ENCODE measurements at regions not wholly inside any gene's neighbourhood (a gene's known extent, or its start where the extent isn't known, plus 50 kb on each side); places are given as distances from the start of the nearest gene placed in this dataset.

DNA sequence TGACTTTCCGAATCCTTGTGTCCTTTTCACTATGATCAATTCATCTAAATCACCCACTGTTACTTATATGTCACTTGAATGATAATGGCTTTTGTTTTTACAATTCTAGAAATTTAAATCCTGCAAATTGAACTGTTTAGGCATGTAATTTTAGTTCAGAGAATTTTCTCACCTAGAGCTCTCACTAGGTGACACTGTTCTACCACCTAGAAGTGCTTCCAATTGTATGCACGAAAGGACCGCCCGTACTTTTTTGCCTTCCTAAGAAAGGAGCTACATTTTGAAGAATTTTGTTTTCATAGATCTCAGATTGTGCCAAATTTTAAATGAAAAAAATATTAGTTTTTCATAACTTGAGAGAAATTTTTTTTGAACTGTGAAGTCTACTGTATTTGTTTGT, 481.6 kb upstream of the FSTL5 start:
- no peak overlapping the region for H2AFZ ChIP-seq (ENCODE audit: low read length)
- no peaks in the 10 kb centered on the region for H4K20me1 ChIP-seq (ENCODE audit: insufficient read depth, low read depth, low read length)
- peaks cover 3% of the 10 kb centered on the region; the same call in 1 of the 2 replicates for H3K9me3 ChIP-seq (ENCODE audit: low read length)
- no peak overlapping the region for H3K9ac ChIP-seq (ENCODE audit: low read length)
- no peaks in the 10 kb centered on the region for H3K27me3 ChIP-seq (ENCODE audit: low read length)
- no peak overlapping the region for H3K27ac ChIP-seq (ENCODE audit: low read length)
- DNase-seq = no peak
- H3K79me2 ChIP-seq (ENCODE audit: low read length) = no peaks in the 10 kb centered on the region
- H3K4me3 ChIP-seq (ENCODE audit: low read length) = no peak overlapping the region
- H3K36me3 ChIP-seq (ENCODE audit: insufficient read depth, low read length) = no peaks in the 10 kb centered on the region
- no peaks in the 10 kb centered on the region for H3K4me1 ChIP-seq (ENCODE audit: low read length)
- H3K9me2 ChIP-seq (replicated peaks; ENCODE audit: insufficient read depth, low read length) = no peaks in the 10 kb centered on the region
- H3K4me2 ChIP-seq (ENCODE audit: low read depth, low read length, poor library complexity, severe bottlenecking) = no peak overlapping the region

DNA sequence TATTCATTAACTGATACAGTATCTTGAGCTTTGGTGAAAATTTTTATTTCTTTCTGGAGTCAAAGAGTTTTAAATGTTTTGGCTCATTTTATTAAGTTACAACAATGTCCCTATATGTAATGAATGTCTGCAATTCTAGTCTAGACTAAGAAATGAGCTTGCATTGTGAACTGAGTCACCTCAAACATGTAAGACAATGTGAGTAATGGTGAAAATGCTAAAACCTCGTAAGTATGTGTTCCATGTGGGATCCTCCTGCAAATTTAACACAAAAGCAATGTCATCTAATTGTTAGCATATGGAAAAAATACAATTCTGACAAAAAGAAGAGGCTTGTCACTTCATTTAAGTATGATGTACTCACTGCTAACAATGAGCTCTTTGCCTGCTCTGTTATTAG, 480.5 kb upstream of the FSTL5 start:
- H3K79me2 ChIP-seq (ENCODE audit: low read length) = no peaks in the 10 kb centered on the region
- no peaks in the 10 kb centered on the region for H4K20me1 ChIP-seq (ENCODE audit: insufficient read depth, low read depth, low read length)
- no peak overlapping the region for H3K4me3 ChIP-seq (ENCODE audit: low read length)
- H3K27ac ChIP-seq (ENCODE audit: low read length) = no peak overlapping the region
- no peaks in the 10 kb centered on the region for H3K9me2 ChIP-seq (replicated peaks; ENCODE audit: insufficient read depth, low read length)
- no peak overlapping the region for H2AFZ ChIP-seq (ENCODE audit: low read length)
- H3K4me2 ChIP-seq (ENCODE audit: low read depth, low read length, poor library complexity, severe bottlenecking) = no peak overlapping the region
- no peaks in the 10 kb centered on the region for H3K4me1 ChIP-seq (ENCODE audit: low read length)
- H3K27me3 ChIP-seq (ENCODE audit: low read length) = peaks cover 2% of the 10 kb centered on the region; the same call in 1 of the 2 replicates
- no peak for DNase-seq
- H3K9ac ChIP-seq (ENCODE audit: low read length) = no peak overlapping the region
- H3K36me3 ChIP-seq (ENCODE audit: insufficient read depth, low read length) = no peaks in the 10 kb centered on the region
- H3K9me3 ChIP-seq (ENCODE audit: low read length) = peaks cover 3% of the 10 kb centered on the region; the same call in 1 of the 2 replicates

DNA sequence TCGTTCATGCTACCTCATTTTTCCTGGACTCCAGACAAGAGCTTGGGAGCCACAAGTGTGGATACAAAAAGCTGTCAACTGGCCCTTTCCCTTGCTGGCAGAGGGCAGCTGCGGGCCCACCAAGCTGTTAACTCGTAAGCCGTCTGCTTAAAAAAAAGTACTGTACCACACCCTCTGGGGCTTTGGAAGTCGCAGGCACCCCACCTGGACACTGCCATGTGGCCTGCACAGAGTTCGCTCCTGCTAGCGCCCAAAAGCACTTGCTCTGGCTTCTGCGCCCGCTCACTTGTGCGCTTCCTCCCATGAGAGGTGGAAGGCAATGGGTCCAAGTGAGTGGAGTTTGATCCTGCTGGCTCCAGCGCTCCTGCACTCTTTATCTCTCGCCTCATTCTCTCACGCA, 476.4 kb upstream of the FSTL5 start:
- no peaks in the 10 kb centered on the region for H3K9me2 ChIP-seq (replicated peaks; ENCODE audit: insufficient read depth, low read length)
- no peak for DNase-seq

DNA sequence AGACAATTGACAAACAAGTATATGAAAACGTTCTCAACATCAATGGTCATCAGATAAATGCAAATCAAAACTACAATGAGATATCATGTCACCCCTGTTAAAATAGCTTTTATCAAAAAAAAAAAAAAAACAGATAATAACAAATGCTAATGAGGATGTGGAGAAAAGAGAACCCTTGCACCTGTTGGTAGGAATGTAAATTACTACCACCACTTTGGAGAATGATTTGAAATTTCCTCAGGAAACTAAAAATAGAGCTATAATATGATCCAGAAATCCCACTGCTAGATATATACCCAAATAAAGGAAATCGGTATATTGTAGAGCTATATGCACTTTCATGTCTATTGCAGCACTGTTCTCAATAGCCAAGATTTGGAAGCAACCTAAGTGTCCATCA, 470.6 kb upstream of the FSTL5 start:
- H3K36me3 ChIP-seq (ENCODE audit: insufficient read depth, low read length) = no peaks in the 10 kb centered on the region
- DNase-seq = no peak
- H4K20me1 ChIP-seq (ENCODE audit: insufficient read depth, low read depth, low read length) = no peaks in the 10 kb centered on the region
- no peaks in the 10 kb centered on the region for H3K9me2 ChIP-seq (replicated peaks; ENCODE audit: insufficient read depth, low read length)
- H3K79me2 ChIP-seq (ENCODE audit: low read length) = no peaks in the 10 kb centered on the region
- H3K27ac ChIP-seq (ENCODE audit: low read length) = no peak overlapping the region
- H3K9ac ChIP-seq (ENCODE audit: low read length) = no peak overlapping the region
- no peaks in the 10 kb centered on the region for H3K4me1 ChIP-seq (ENCODE audit: low read length)
- H3K9me3 ChIP-seq (ENCODE audit: low read length) = peaks cover 3% of the 10 kb centered on the region; the same call in 1 of the 2 replicates
- no peak overlapping the region for H3K4me3 ChIP-seq (ENCODE audit: low read length)
- no peak overlapping the region for H3K4me2 ChIP-seq (ENCODE audit: low read depth, low read length, poor library complexity, severe bottlenecking)
- no peak overlapping the region for H2AFZ ChIP-seq (ENCODE audit: low read length)
- no peaks in the 10 kb centered on the region for H3K27me3 ChIP-seq (ENCODE audit: low read length)

More for the DNA sequence above, 476.4 kb upstream of the FSTL5 start:
- Histone ChIP-seq H2AFZ (ENCODE audit: low read length) (no peak overlapping the region), H3K9ac (ENCODE audit: low read length) (no peak overlapping the region), H4K20me1 (ENCODE audit: insufficient read depth, low read depth, low read length) (no peaks in the 10 kb centered on the region), H3K36me3 (ENCODE audit: insufficient read depth, low read length) (no peaks in the 10 kb centered on the region), H3K79me2 (ENCODE audit: low read length) (no peaks in the 10 kb centered on the region), H3K27ac (ENCODE audit: low read length) (no peak overlapping the region), H3K9me3 (ENCODE audit: low read length) (peaks cover 3% of the 10 kb centered on the region; the same call in 1 of the 2 replicates), H3K27me3 (ENCODE audit: low read length) (peaks cover 2% of the 10 kb centered on the region; the same call in 1 of the 2 replicates), H3K4me1 (ENCODE audit: low read length) (no peaks in the 10 kb centered on the region), H3K4me2 (ENCODE audit: low read depth, low read length, poor library complexity, severe bottlenecking) (no peak overlapping the region), H3K4me3 (ENCODE audit: low read length) (no peak overlapping the region)

DNA sequence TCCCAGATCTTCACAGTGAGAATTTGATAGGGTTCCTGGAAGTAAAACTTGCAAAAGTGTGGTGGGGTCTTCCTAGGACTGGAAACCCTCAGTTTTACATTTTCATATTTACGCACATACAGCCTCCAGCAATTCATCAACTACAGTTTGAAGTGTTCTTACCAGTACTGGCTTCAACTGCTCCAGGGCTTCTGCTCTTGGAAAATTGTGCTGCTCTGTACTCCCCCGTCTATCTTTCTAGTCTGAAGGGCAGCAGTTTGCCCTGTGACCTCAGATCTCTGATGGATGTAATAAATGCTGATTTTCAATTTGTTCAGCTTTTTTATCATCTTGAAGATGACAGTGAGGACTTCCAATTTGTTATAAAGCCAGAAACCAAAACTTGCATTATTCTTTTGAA, 458.9 kb upstream of the FSTL5 start:
- DNase-seq = no peak
- H3K36me3 ChIP-seq (ENCODE audit: insufficient read depth, low read length) = no peaks in the 10 kb centered on the region
- H3K27me3 ChIP-seq (ENCODE audit: low read length) = no peaks in the 10 kb centered on the region
- no peaks in the 10 kb centered on the region for H3K9me2 ChIP-seq (replicated peaks; ENCODE audit: insufficient read depth, low read length)
- H3K4me2 ChIP-seq (ENCODE audit: low read depth, low read length, poor library complexity, severe bottlenecking) = no peak overlapping the region
- no peaks in the 10 kb centered on the region for H3K79me2 ChIP-seq (ENCODE audit: low read length)
- no peaks in the 10 kb centered on the region for H4K20me1 ChIP-seq (ENCODE audit: insufficient read depth, low read depth, low read length)
- no peak overlapping the region for H3K4me3 ChIP-seq (ENCODE audit: low read length)
- no peak overlapping the region for H3K27ac ChIP-seq (ENCODE audit: low read length)
- peaks cover 5% of the 10 kb centered on the region; the same call in 1 of the 2 replicates for H3K9me3 ChIP-seq (ENCODE audit: low read length)
- no peak overlapping the region for H2AFZ ChIP-seq (ENCODE audit: low read length)
- no peaks in the 10 kb centered on the region for H3K4me1 ChIP-seq (ENCODE audit: low read length)
- H3K9ac ChIP-seq (ENCODE audit: low read length) = no peak overlapping the region

DNA sequence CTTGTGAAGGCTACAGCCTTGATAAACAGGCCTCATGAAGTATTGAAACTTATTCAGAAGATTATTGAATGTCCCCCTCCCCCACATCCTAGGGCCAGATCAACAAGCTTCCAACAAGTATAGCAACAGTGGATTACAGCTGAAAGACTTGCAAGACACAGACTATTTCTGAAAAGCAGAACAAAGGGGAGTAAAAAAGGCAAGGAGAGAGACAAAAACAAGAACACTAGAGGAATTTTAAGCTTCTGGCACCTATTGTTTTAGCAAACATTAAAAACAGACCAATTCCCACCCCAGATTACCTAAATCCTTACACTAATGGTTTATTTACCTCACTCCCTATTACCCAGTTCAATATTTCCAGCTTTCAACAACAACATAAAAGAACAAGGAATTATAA, 446.3 kb upstream of the FSTL5 start:
- Histone ChIP-seq H3K9me2 (replicated peaks; ENCODE audit: insufficient read depth, low read length) (no peaks in the 10 kb centered on the region), H3K9me3 (ENCODE audit: low read length) (peaks cover 25% of the 10 kb centered on the region), H3K4me3 (ENCODE audit: low read length) (no peak overlapping the region), H3K27ac (ENCODE audit: low read length) (no peak overlapping the region), H3K79me2 (ENCODE audit: low read length) (no peaks in the 10 kb centered on the region), H3K36me3 (ENCODE audit: insufficient read depth, low read length) (no peaks in the 10 kb centered on the region), H2AFZ (ENCODE audit: low read length) (no peak overlapping the region), H4K20me1 (ENCODE audit: insufficient read depth, low read depth, low read length) (no peaks in the 10 kb centered on the region), H3K4me1 (ENCODE audit: low read length) (no peaks in the 10 kb centered on the region), H3K27me3 (ENCODE audit: low read length) (no peaks in the 10 kb centered on the region), H3K4me2 (ENCODE audit: low read depth, low read length, poor library complexity, severe bottlenecking) (no peak overlapping the region), H3K9ac (ENCODE audit: low read length) (no peak overlapping the region)
- DNase-seq = no peak

DNA sequence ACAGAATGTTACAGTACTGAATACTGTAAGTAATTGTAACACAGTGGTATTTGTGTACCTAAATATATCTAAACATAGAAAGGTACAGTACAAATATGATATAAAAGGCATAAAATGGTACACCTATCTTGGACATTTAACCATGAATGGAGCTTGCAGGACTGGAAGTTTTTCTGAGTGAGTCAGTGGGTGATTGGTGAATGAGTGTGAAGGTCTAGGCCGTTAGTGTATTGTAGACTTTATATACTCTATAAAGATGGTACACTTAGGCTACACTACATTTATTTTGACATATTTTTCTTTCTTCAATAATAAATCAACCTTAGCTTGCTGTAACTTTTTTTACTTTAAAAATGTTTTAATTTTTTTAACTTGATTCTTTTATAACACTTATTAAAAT, 422.5 kb upstream of the FSTL5 start:
- Histone ChIP-seq H3K9me2 (replicated peaks; ENCODE audit: insufficient read depth, low read length) (no peaks in the 10 kb centered on the region), H3K79me2 (ENCODE audit: low read length) (no peaks in the 10 kb centered on the region), H3K4me3 (ENCODE audit: low read length) (no peak overlapping the region), H3K4me1 (ENCODE audit: low read length) (no peaks in the 10 kb centered on the region), H3K9ac (ENCODE audit: low read length) (no peak overlapping the region), H3K9me3 (ENCODE audit: low read length) (peaks cover 15% of the 10 kb centered on the region), H3K27ac (ENCODE audit: low read length) (no peak overlapping the region), H3K4me2 (ENCODE audit: low read depth, low read length, poor library complexity, severe bottlenecking) (no peak overlapping the region), H4K20me1 (ENCODE audit: insufficient read depth, low read depth, low read length) (no peaks in the 10 kb centered on the region), H2AFZ (ENCODE audit: low read length) (no peak overlapping the region), H3K27me3 (ENCODE audit: low read length) (no peaks in the 10 kb centered on the region), H3K36me3 (ENCODE audit: insufficient read depth, low read length) (no peaks in the 10 kb centered on the region)
- DNase-seq = no peak

DNA sequence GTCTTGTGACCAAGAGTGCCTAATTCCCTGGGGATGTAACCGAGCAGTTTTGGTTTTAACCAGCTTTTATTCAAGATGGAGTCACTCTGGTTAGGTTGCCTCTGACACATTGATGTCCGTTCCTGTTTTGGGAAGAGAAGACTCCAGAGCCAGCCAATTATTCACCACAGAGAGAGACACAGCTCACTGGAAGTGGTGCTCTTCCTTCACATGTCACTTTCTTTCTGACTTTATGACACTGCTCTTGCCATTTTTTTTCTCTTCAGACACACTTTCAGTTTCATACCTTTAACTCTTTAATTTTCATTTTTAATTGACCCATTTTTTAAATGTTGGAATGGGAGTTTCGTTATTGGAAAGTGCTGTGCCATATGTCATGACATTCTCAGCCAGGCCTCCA, 418.4 kb upstream of the FSTL5 start:
- no peak for DNase-seq
- H3K9me3 ChIP-seq (ENCODE audit: low read length) = peaks cover 19% of the 10 kb centered on the region
- no peaks in the 10 kb centered on the region for H4K20me1 ChIP-seq (ENCODE audit: insufficient read depth, low read depth, low read length)
- no peak overlapping the region for H3K27ac ChIP-seq (ENCODE audit: low read length)
- no peaks in the 10 kb centered on the region for H3K36me3 ChIP-seq (ENCODE audit: insufficient read depth, low read length)
- no peaks in the 10 kb centered on the region for H3K9me2 ChIP-seq (replicated peaks; ENCODE audit: insufficient read depth, low read length)
- H3K4me1 ChIP-seq (ENCODE audit: low read length) = no peaks in the 10 kb centered on the region
- H3K79me2 ChIP-seq (ENCODE audit: low read length) = no peaks in the 10 kb centered on the region
- H2AFZ ChIP-seq (ENCODE audit: low read length) = no peak overlapping the region; the same call in 1 of the 2 replicates
- H3K4me3 ChIP-seq (ENCODE audit: low read length) = no peak overlapping the region
- no peak overlapping the region for H3K9ac ChIP-seq (ENCODE audit: low read length)
- H3K27me3 ChIP-seq (ENCODE audit: low read length) = no peaks in the 10 kb centered on the region
- no peak overlapping the region for H3K4me2 ChIP-seq (ENCODE audit: low read depth, low read length, poor library complexity, severe bottlenecking)

DNA sequence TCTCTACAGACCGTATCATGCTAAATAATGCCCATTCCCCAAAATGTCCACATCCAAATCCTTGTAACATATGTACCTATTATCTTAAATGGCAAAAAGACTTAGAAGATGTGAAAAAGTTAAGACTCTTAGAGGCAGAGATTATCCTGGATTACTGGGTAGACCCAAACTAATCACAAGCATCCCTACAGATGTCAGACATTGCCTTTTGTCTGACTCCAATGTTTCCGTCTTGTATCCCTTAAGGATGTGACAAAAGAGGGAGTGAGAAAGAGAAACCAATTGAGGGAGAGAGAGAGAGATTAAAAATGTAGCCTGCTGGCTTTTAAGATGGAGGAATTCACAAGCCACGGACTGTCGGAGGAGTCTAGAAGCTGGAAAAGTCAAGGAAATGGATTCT, 401.9 kb upstream of the FSTL5 start:
- no peak overlapping the region for H3K9ac ChIP-seq (ENCODE audit: low read length)
- no peaks in the 10 kb centered on the region for H3K27me3 ChIP-seq (ENCODE audit: low read length)
- no peak overlapping the region for H3K27ac ChIP-seq (ENCODE audit: low read length)
- H3K9me3 ChIP-seq (ENCODE audit: low read length) = peaks cover 3% of the 10 kb centered on the region
- H3K79me2 ChIP-seq (ENCODE audit: low read length) = no peaks in the 10 kb centered on the region
- no peaks in the 10 kb centered on the region for H3K4me1 ChIP-seq (ENCODE audit: low read length)
- no peaks in the 10 kb centered on the region for H3K36me3 ChIP-seq (ENCODE audit: insufficient read depth, low read length)
- H4K20me1 ChIP-seq (ENCODE audit: insufficient read depth, low read depth, low read length) = no peaks in the 10 kb centered on the region
- H2AFZ ChIP-seq (ENCODE audit: low read length) = no peak overlapping the region
- no peak for DNase-seq
- no peak overlapping the region for H3K4me3 ChIP-seq (ENCODE audit: low read length)
- no peak overlapping the region for H3K4me2 ChIP-seq (ENCODE audit: low read depth, low read length, poor library complexity, severe bottlenecking)
- no peaks in the 10 kb centered on the region for H3K9me2 ChIP-seq (replicated peaks; ENCODE audit: insufficient read depth, low read length)
